BLaER1 (cell line): ENCODE measurements at regions not wholly inside any gene's neighbourhood (a gene's known extent, or its start where the extent isn't known, plus 50 kb on each side); places are given as distances from the start of the nearest gene placed in this dataset.

Experiments used
- H3K27ac ChIP-seq: shearing (Covaris generic); formaldehyde crosslinking; 2 replicates; pipeline ENCODE4 v1.8.1; 2022
- H3K27me3 ChIP-seq: shearing (Covaris generic); formaldehyde crosslinking; 2 replicates; pipeline ENCODE4 v1.8.1; 2022
- H3K36me3 ChIP-seq: shearing (Covaris generic); formaldehyde crosslinking; 2 replicates; pipeline ENCODE4 v1.8.1; 2022
- H3K4me1 ChIP-seq: shearing (Covaris generic); formaldehyde crosslinking; 2 replicates; pipeline ENCODE4 v1.8.1; 2022
- H3K4me2 ChIP-seq: shearing (Covaris generic); formaldehyde crosslinking; 2 replicates; pipeline ENCODE4 v1.8.1; 2022
- H3K4me3 ChIP-seq: shearing (Covaris generic); formaldehyde crosslinking; 2 replicates; pipeline ENCODE4 v1.8.1; 2022
- H3K9ac ChIP-seq: shearing (Covaris generic); formaldehyde crosslinking; 2 replicates; pipeline ENCODE4 v1.8.1; 2022
- H3K9me3 ChIP-seq: shearing (Covaris generic); formaldehyde crosslinking; 2 replicates; pipeline ENCODE4 v1.8.1; 2022
- H4K20me1 ChIP-seq: shearing (Covaris generic); formaldehyde crosslinking; 2 replicates; pipeline ENCODE4 v1.8.1; 2022
- Cebpa-rat ChIP-seq: shearing (Covaris generic); IDR thresholded peaks from 2 replicates; pipeline ENCODE4 v1.8.1; 2022

DNA sequence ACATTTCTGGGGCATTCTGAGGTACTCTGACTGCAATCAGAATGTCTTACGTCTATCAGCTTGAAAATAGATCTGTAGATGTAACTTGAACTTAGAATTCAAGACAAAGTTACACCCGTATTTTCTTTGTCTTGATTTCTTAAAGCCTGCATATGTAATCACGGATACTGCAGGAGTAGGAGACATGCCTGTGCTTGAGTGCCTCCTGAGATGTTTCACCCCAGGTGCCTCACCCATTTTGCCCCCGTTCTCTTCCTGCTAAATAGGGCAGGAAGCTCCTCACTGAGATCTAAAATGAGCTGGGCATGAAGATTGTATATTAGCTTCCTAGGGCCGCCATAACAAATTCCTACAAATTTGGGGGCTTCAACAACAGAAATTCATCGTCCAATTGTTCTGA is 131.9 kb downstream of the RDH14 start:
- Histone ChIP-seq H3K36me3 (no peaks in the 10 kb centered on the region), H3K27ac (no peak overlapping the region), H3K9me3 (no peaks in the 10 kb centered on the region), H3K4me3 (no peak overlapping the region), H3K27me3 (no peaks in the 10 kb centered on the region), H3K4me1 (no peaks in the 10 kb centered on the region), H3K4me2 (no peak overlapping the region), H4K20me1 (no peaks in the 10 kb centered on the region), H3K9ac (no peak overlapping the region)
- no peak for TF ChIP-seq Cebpa-rat

DNA sequence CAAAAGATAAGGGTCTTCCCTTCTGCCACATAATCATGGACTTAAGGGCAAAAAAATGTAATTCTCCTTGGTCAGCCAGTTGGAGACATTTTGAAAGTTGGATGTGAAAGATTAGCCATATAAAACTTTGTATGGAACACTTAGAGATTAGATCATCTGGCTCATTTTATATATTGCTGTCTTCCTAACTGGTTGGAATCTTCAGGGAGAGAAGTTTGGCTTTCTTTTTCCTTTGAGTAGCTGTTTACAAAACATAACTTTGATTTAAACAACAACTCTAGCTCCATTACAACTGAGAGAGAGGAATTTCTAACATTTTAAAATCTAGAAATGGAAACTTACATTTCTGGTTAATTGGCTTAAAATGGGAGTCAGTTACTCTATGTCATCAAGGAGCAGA is 132.7 kb downstream of the RDH14 start:
- H3K9ac ChIP-seq, result no peak overlapping the region

DNA sequence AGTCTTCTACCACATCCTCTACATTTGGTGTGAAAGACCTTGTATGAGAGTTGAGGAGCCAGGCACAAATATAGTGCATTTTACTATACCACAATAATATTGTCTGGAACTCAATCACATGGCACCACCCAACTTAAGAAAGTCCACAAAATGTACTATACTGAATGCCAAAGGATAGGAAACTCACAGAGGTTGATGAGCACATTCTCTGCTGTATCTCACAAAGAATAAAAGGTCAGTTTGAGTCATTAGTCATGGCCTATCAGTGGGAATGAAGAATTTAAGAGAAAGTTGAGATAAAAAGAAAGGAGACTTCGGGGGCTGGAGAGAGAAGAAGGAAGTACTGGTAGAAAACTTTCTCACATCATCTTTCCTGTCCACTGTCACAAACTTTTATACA is 134.3 kb downstream of the RDH14 start:
- no peak overlapping the region for H3K27ac ChIP-seq
- no peaks in the 10 kb centered on the region for H3K27me3 ChIP-seq
- H3K36me3 ChIP-seq, result no peaks in the 10 kb centered on the region
- no peak for TF ChIP-seq Cebpa-rat
- H4K20me1 ChIP-seq, result no peaks in the 10 kb centered on the region
- H3K9ac ChIP-seq, result no peak overlapping the region
- no peak overlapping the region for H3K4me2 ChIP-seq
- H3K9me3 ChIP-seq, result no peaks in the 10 kb centered on the region
- H3K4me3 ChIP-seq, result no peak overlapping the region
- H3K4me1 ChIP-seq, result no peaks in the 10 kb centered on the region

More for the DNA sequence above, 132.7 kb downstream of the RDH14 start:
- Histone ChIP-seq H3K4me3 (no peak overlapping the region), H3K4me2 (no peak overlapping the region), H3K27ac (no peak overlapping the region), H3K9me3 (no peaks in the 10 kb centered on the region), H3K36me3 (no peaks in the 10 kb centered on the region), H4K20me1 (no peaks in the 10 kb centered on the region), H3K27me3 (no peaks in the 10 kb centered on the region), H3K4me1 (no peaks in the 10 kb centered on the region)
- no peak for TF ChIP-seq Cebpa-rat

DNA sequence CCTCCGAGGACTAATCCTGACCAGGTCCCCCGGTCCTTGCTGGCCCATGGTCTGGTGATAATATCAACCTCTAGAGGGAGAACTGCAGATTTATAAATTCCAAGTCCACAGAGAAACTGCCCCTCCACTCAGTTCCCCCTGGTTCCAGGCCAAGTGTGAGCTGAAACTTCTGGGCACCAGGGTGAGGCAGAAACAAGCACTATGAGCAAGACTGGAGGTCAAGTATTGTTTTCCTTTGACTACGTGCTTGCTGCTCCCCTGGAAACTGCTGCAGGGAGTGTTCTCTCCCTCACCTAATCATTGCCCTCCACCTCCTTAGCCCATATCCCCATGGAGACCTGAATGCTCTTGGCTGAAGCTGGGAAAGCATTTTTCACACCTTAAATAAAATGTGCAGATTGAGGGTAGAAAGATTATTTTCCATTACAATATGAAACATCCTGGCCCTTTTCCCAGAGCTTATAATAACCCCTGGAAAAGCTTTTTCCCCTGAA is 135.2 kb downstream of the RDH14 start:
- no peaks in the 10 kb centered on the region for H3K9me3 ChIP-seq
- no peaks in the 10 kb centered on the region for H3K36me3 ChIP-seq
- no peak overlapping the region for H3K9ac ChIP-seq
- no peaks in the 10 kb centered on the region for H3K4me1 ChIP-seq
- H3K27ac ChIP-seq, result no peak overlapping the region
- H3K27me3 ChIP-seq, result no peaks in the 10 kb centered on the region
- no peak overlapping the region for H3K4me2 ChIP-seq
- TF ChIP-seq Cebpa-rat, result no peak
- H4K20me1 ChIP-seq, result no peaks in the 10 kb centered on the region
- H3K4me3 ChIP-seq, result no peak overlapping the region

- Histone ChIP-seq H3K27me3 (no peaks in the 10 kb centered on the region), H3K27ac (no peak overlapping the region), H4K20me1 (no peaks in the 10 kb centered on the region), H3K9me3 (no peaks in the 10 kb centered on the region), H3K4me1 (no peaks in the 10 kb centered on the region), H3K9ac (no peak overlapping the region), H3K36me3 (no peaks in the 10 kb centered on the region), H3K4me3 (no peak overlapping the region), H3K4me2 (no peak overlapping the region)
- no peak for TF ChIP-seq Cebpa-rat
Measured at GRCh38 chr2:18423636-18424035, 136.8 kb downstream of the RDH14 start.

- no peak overlapping the region for H3K27ac ChIP-seq
- H3K9me3 ChIP-seq, result no peaks in the 10 kb centered on the region
- H3K27me3 ChIP-seq, result no peaks in the 10 kb centered on the region
- no peak overlapping the region for H3K4me2 ChIP-seq
- no peaks in the 10 kb centered on the region for H3K4me1 ChIP-seq
- TF ChIP-seq Cebpa-rat, result no peak
- no peak overlapping the region for H3K9ac ChIP-seq
- no peaks in the 10 kb centered on the region for H4K20me1 ChIP-seq
- no peaks in the 10 kb centered on the region for H3K36me3 ChIP-seq
- no peak overlapping the region for H3K4me3 ChIP-seq
Measured at GRCh38 chr2:18422432-18423165, 137.9 kb downstream of the RDH14 start.

DNA sequence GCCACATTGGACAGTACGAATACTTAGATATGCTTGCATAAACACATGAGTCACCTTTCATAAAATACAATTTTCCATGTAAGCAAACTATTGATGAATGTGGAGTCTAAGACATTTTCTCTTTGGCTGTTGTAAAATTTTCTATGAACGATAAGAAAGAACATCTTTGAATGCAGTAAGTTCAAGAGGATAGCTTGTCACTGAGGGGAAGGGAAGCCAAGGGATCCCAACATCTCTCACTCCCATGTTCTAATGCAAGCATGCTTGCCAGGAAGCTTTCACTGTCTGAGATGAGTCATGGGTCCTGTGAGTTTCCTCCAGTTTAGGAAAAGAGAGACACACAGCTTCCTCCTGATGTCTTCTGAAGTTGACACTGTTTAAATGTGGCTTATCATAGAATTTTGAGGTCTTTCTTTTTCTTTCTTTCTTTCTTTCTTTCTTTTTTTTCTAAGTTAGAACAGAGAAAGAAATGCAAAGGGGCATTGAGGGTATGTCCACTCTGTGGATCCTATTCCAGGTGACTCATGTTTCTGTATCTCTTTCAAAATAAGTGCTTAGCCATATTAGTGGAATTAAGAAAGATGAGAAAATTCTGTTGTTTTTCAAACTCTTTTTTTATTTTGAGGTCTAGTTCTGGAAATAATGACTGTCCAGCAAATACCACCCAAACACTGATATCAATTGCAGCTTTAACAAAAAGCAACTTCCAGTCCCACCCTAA is 146.6 kb downstream of the RDH14 start:
- no peaks in the 10 kb centered on the region for H3K27me3 ChIP-seq
- no peak for TF ChIP-seq Cebpa-rat
- no peak overlapping the region for H3K4me2 ChIP-seq
- no peak overlapping the region for H3K27ac ChIP-seq
- no peaks in the 10 kb centered on the region for H4K20me1 ChIP-seq
- no peaks in the 10 kb centered on the region for H3K4me1 ChIP-seq
- no peak overlapping the region for H3K4me3 ChIP-seq
- H3K36me3 ChIP-seq, result no peaks in the 10 kb centered on the region
- H3K9ac ChIP-seq, result no peak overlapping the region
- H3K9me3 ChIP-seq, result no peaks in the 10 kb centered on the region

GRCh38 chr2:18412980-18413675 is 147.3 kb downstream of the RDH14 start:
- no peaks in the 10 kb centered on the region for H3K27me3 ChIP-seq
- no peak for TF ChIP-seq Cebpa-rat
- no peak overlapping the region for H3K9ac ChIP-seq
- H3K27ac ChIP-seq, result no peak overlapping the region
- H3K36me3 ChIP-seq, result no peaks in the 10 kb centered on the region
- no peaks in the 10 kb centered on the region for H3K4me1 ChIP-seq
- no peaks in the 10 kb centered on the region for H4K20me1 ChIP-seq
- H3K9me3 ChIP-seq, result no peaks in the 10 kb centered on the region
- H3K4me3 ChIP-seq, result no peak overlapping the region
- no peak overlapping the region for H3K4me2 ChIP-seq

GRCh38 chr2:18411626-18412025 is 148.8 kb downstream of the RDH14 start:
- H3K4me1 ChIP-seq, result no peaks in the 10 kb centered on the region
- no peak for TF ChIP-seq Cebpa-rat
- H4K20me1 ChIP-seq, result no peaks in the 10 kb centered on the region
- no peaks in the 10 kb centered on the region for H3K36me3 ChIP-seq
- H3K4me3 ChIP-seq, result no peak overlapping the region
- H3K27ac ChIP-seq, result no peak overlapping the region
- H3K9ac ChIP-seq, result no peak overlapping the region
- no peaks in the 10 kb centered on the region for H3K9me3 ChIP-seq
- no peak overlapping the region for H3K4me2 ChIP-seq
- H3K27me3 ChIP-seq, result no peaks in the 10 kb centered on the region

GRCh38 chr2:18410543-18410942 is 149.9 kb downstream of the RDH14 start:
- Histone ChIP-seq H4K20me1 (no peaks in the 10 kb centered on the region), H3K4me3 (no peak overlapping the region), H3K27me3 (no peaks in the 10 kb centered on the region), H3K4me1 (no peaks in the 10 kb centered on the region), H3K36me3 (no peaks in the 10 kb centered on the region), H3K9ac (no peak overlapping the region), H3K9me3 (no peaks in the 10 kb centered on the region), H3K27ac (no peak overlapping the region), H3K4me2 (no peak overlapping the region)
- no peak for TF ChIP-seq Cebpa-rat
